Lower leg skin (tissue), 4 donors: ENCODE measurements at regions not wholly inside any gene's neighbourhood (a gene's known extent, or its start where the extent isn't known, plus 50 kb on each side); places are given as distances from the start of the nearest gene placed in this dataset.
A peak's percentile ranks its signal among the peaks of the same experiment; 100 is the strongest.

Experiments
- DNase-seq, 2 donors: peaks; one replicate each; pipeline ENCODE4 v3.0.0-alpha.2; 2019; ENCODE audit warnings: low spot score in 2 of 2
- H3K4me3 ChIP-seq: fragments of 200-600 bp; sonication (generic); 2 replicates; pipeline ENCODE4 v1.5.1; 2017; ENCODE audit warnings: mild to moderate bottlenecking, low read depth; ENCODE audit not compliant: poor library complexity, severe bottlenecking
- POLR2A ChIP-seq, 2 donors: fragments of 450-650 bp; IDR thresholded peaks; one replicate each; pipeline ENCODE4 v1.6.1; 2016 to 2017; ENCODE audit warnings: antibody characterized with exemption in 2 of 2, mild to moderate bottlenecking in 1 of 2, moderate library complexity in 1 of 2
- WGBS, 2 donors: methylation state at CpG; one replicate each; pipeline ENCODE4 v1.1.5; 2018; 5-methylcytosine and 5-hydroxymethylcytosine counted together
- intact Hi-C: fragments of 100-400 bp; cut with DNase I; formaldehyde crosslinking; loops from one replicate; pipeline ENCODE4 v1.15.0; 2023; ENCODE audit warnings: low total_unique reads
- TF ChIP-seq, protein P1 (sequence below), 3 donors: fragments of 450-650 bp; IDR thresholded peaks; one replicate each; pipeline ENCODE4 v1.5.1; 2016; ENCODE audit warnings: antibody characterized with exemption in 3 of 3, mild to moderate bottlenecking in 3 of 3, moderate library complexity in 2 of 3

DNA sequence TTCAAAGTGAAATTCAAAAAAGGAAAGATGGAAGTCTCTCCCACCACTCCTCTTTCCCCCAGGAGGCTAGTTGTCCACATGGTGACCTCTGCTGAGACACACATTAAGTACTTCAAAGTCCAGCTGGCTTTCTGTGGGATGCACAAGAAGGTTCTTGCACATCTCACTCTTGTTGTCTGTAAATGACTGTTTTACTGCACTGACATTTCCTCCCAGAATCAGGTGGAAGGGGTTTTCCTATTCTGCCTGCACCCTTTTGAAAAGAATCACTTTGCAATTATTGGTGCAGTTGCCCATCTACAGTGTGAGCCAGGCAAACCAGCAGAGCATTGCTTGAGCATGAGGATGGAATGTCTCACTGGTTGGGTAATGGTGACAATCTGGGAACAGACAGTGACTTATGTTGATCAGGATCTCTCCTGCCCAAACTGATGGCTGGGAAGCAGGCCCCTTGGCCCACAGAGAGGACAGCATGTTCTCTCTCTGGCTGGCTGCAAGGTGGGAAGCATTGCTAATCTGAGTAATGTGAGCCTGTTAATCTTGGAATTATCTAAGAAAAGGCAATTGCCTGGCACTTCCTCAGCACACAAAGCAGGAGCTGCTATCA lies 347.7 kb upstream of the SATB1 start:
- intact Hi-C loops = no loop called here
- no peak overlapping the region for H3K4me3 ChIP-seq
- DNase-seq = peak in 1 of 2 donors; percentile 20
- no peak for TF ChIP-seq POLR2A (IDR thresholded peaks at IDR 0.05)
- TF ChIP-seq, protein P1, sequence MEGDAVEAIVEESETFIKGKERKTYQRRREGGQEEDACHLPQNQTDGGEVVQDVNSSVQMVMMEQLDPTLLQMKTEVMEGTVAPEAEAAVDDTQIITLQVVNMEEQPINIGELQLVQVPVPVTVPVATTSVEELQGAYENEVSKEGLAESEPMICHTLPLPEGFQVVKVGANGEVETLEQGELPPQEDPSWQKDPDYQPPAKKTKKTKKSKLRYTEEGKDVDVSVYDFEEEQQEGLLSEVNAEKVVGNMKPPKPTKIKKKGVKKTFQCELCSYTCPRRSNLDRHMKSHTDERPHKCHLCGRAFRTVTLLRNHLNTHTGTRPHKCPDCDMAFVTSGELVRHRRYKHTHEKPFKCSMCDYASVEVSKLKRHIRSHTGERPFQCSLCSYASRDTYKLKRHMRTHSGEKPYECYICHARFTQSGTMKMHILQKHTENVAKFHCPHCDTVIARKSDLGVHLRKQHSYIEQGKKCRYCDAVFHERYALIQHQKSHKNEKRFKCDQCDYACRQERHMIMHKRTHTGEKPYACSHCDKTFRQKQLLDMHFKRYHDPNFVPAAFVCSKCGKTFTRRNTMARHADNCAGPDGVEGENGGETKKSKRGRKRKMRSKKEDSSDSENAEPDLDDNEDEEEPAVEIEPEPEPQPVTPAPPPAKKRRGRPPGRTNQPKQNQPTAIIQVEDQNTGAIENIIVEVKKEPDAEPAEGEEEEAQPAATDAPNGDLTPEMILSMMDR (IDR thresholded peaks at IDR 0.05) = no peak

DNA sequence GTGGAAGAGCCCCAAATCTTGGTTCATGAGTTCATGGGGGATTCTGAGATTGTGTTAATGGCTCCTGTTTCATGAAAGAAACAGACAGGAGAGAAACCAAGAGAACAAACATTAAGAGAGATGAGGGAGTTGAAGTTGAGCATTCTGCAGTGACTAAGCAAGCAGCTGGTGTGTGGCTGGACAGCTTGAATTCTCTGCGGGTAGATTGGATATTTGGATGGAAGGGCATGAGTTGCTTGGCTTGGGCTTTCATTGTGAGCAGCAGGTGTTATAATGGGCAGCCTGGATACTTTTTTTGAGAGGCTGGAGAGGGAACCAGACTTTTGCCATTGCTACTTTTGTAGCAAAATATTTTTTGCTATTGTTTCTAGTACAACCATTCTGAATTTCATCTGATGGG lies 346.8 kb upstream of the SATB1 start:
- TF ChIP-seq, protein P1 (IDR thresholded peaks at IDR 0.05) = no peak
- no peak for TF ChIP-seq POLR2A (IDR thresholded peaks at IDR 0.05)
- no peak overlapping the region for H3K4me3 ChIP-seq
- intact Hi-C loops = no loop called here
- 72 to 84% methylated on average over 1 of the region's 1 CpG for WGBS, 2 donors
- DNase-seq = no peak

DNA sequence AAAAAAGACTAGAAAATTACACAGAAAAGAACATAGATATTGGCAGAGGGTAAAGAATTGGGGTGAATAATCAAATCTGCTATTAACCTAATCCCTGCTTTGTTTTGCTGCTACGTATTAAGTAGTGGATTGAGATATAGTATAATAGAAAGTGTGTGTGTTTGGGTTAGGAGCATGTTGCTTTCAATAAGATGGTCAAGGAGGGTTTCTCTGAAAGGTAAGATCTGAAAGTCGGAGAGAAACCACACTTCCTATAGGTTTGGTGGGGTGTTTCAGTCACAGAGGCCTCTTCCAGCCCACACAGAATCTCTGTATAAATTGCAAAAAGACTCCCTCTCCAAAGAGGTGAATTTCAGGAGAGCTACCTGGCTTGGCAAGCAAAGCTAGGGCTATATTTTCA lies 345.7 kb upstream of the SATB1 start:
- intact Hi-C loops = no loop called here
- DNase-seq = no peak
- 69 to 87% methylated on average over 2 of the region's 2 CpGs for WGBS, 2 donors
- no peak overlapping the region for H3K4me3 ChIP-seq
- TF ChIP-seq POLR2A (IDR thresholded peaks at IDR 0.05) = no peak
- TF ChIP-seq, protein P1 (IDR thresholded peaks at IDR 0.05) = no peak

DNA sequence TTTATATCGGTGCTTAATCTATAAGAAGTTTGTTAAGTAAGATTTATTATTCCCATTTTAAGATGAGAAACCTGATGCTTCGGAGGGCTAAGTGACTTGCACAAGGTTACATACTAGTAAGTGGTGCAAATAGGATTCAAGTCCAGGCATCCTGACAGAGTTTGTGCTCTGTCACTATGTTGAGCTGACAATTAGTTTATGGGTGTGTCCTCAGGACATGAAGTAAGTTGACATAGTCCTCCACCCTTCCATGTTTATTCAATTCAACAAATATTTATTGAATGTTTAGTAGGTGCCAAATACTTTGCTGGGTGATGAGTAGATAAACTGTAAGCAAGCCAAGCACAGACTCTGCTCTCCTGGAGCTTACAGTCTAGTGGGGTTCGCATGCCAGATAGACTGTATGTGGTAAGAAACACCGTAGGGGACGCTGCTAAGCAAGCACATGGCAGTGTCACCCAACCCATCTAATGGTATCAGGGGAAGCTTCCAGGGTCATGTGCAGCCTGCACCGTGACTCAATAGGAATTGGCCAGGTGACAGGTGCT lies 342.7 kb upstream of the SATB1 start:
- 73 to 79% methylated on average over 6 of the region's 6 CpGs for WGBS, 2 donors
- DNase-seq = no peak
- intact Hi-C loops = no loop called here
- TF ChIP-seq, protein P1 (IDR thresholded peaks at IDR 0.05) = no peak
- TF ChIP-seq POLR2A (IDR thresholded peaks at IDR 0.05) = no peak
- H3K4me3 ChIP-seq = no peak overlapping the region

DNA sequence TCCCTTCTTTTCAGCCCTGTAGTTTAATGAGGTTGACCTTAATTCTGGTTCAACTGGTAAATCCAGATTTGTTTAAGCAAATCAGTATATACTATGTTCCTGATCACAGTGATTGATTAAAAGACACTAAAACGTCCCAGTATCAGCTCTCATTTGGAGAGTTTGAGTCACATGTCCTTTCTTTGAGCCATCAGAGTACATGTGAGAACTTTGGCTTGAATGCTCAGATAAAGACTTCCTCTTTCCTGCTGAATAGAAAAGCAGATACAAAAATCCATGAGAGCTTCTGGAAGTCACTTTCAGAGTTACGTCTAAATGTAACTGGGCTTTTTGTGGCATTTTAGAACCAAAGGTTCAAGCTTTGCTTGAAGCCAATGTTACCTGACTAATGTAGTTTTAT lies 341.8 kb upstream of the SATB1 start:
- intact Hi-C loops = no loop called here
- H3K4me3 ChIP-seq = no peak overlapping the region
- DNase-seq = no peak
- TF ChIP-seq, protein P1 (IDR thresholded peaks at IDR 0.05) = no peak
- TF ChIP-seq POLR2A (IDR thresholded peaks at IDR 0.05) = no peak
- 32 to 44% methylated on average over 2 of the region's 2 CpGs for WGBS, 2 donors

DNA sequence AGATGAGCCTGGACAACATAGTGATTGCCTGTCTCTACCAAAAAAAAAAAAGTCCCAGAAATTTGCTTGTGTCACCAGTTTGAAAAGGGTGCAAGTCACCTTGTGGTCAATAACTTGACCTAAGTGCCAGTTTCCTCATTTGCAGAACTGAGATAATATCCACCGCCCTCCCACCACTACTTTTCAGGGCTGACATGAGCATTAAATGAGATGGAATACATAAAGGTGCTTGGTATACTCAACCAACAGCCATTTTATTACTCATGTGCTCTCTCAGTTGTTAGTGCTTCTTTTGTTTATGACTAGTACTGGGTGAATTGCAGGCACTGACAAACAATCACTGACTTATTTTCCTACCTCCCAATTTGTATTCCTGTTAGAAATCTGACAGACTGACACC lies 340.5 kb upstream of the SATB1 start:
- intact Hi-C loops = no loop called here
- WGBS, 2 donors = 92 to 93% methylated on average over 1 of the region's 1 CpG
- no peak overlapping the region for H3K4me3 ChIP-seq
- no peak for DNase-seq
- TF ChIP-seq POLR2A (IDR thresholded peaks at IDR 0.05) = no peak
- TF ChIP-seq, protein P1 (IDR thresholded peaks at IDR 0.05) = no peak
